Bronchial epithelial cell (primary cell): ENCODE measurements at regions not wholly inside any gene's neighbourhood (a gene's known extent, or its start where the extent isn't known, plus 50 kb on each side); places are given as distances from the start of the nearest gene placed in this dataset.

Source experiments
- DNase-seq: peaks from one replicate; pipeline ENCODE4 v3.0.0-alpha.2; 2010; ENCODE audit warnings: low read depth
- FAIRE-seq: peaks from 2 replicates; lab custom pipeline; 2011; peaks lifted over from hg19 to GRCh38; lab: Jason Lieb, UNC
- H3K27me3 ChIP-seq: 2 replicates; pipeline ENCODE4 v1.5.1; 2011; ENCODE audit warnings: low read length; ENCODE audit not compliant: control insufficient read depth, insufficient read depth
- H3K36me3 ChIP-seq: 2 replicates; pipeline ENCODE4 v1.5.1; 2011; ENCODE audit warnings: low read length; ENCODE audit not compliant: control insufficient read depth, insufficient read depth
- H3K4me3 ChIP-seq: 2 replicates; pipeline ENCODE4 v1.5.1; 2011; ENCODE audit warnings: mild to moderate bottlenecking, low read depth, low read length, control low read depth
- CTCF ChIP-seq: IDR thresholded peaks from 2 replicates; pipeline ENCODE4 v1.5.1; 2011; ENCODE audit warnings: mild to moderate bottlenecking, moderate library complexity, low read length, control low read depth, inconsistent platforms; ENCODE audit not compliant: insufficient read depth, severe bottlenecking

GRCh38 chr17:73770849-73771229 is 126.6 kb upstream of the SDK2 start:
- H3K27me3 ChIP-seq: peaks cover 3% of the 10 kb centered on the region
- no peak overlapping the region for H3K4me3 ChIP-seq
- no peak for FAIRE-seq

DNA sequence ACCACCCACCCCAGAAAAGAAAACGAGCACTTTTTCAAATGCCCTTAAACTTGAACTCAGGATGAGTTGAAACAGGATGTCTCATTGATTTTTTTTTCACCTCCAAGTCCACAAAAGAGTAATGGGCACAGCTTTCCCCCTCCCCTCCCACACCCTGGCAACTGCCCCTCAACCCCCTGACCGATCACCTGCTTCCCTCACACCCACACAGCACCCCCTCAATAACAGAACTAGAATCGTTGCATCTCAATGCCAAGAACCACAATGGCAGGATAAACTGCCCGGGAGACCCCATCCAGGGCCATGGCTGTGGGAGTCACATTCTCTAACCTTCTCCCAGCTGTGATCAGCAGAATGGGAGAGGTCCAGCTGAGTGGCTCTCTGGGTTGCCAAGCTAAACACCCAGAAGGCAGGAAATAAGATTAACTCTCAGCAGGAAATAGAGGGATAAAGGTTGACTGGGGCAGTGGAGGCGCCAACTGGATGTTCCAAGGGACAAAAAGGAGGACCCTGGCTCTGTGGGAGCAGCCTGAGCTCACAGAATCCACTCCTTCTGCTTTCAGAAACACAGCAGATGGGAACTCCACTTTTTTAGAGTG is 128.0 kb upstream of the SDK2 start:
- FAIRE-seq: no peak
- Histone ChIP-seq H3K36me3 (no peaks in the 10 kb centered on the region), H3K4me3 (no peak overlapping the region), H3K27me3 (peaks cover 3% of the 10 kb centered on the region)
- DNase-seq: no peak
- TF ChIP-seq CTCF: no peak

More at GRCh38 chr17:73770849-73771229, 126.6 kb upstream of the SDK2 start:
- DNase-seq: no peak
- no peaks in the 10 kb centered on the region for H3K36me3 ChIP-seq
- TF ChIP-seq CTCF: no peak

DNA sequence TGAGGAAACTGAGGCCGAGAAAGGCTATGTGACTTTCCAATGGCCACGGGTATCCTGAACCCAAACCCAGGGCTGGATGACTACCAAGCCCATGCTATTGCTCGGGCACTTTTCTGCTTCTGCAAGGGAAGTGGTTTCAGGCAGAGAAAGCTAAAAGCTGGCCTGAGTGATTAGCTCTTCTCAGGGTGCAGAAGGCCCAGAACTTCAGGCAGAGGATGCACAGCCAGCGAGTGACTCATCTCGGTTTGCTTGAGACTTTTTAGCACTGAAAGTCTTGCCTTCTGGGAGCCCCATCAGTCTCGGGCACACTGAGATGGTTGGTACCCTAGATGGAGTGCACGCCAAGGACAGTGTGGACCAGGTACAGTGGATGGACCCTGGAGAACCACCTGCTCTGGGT is 129.5 kb upstream of the SDK2 start:
- FAIRE-seq (no peak), DNase-seq (no peak)
- no peak overlapping the region for H3K4me3 ChIP-seq
- TF ChIP-seq CTCF: no peak
- H3K36me3 ChIP-seq: no peaks in the 10 kb centered on the region
- peaks cover 3% of the 10 kb centered on the region for H3K27me3 ChIP-seq

GRCh38 chr17:73774852-73775251 is 130.6 kb upstream of the SDK2 start:
- no peak for FAIRE-seq

DNA sequence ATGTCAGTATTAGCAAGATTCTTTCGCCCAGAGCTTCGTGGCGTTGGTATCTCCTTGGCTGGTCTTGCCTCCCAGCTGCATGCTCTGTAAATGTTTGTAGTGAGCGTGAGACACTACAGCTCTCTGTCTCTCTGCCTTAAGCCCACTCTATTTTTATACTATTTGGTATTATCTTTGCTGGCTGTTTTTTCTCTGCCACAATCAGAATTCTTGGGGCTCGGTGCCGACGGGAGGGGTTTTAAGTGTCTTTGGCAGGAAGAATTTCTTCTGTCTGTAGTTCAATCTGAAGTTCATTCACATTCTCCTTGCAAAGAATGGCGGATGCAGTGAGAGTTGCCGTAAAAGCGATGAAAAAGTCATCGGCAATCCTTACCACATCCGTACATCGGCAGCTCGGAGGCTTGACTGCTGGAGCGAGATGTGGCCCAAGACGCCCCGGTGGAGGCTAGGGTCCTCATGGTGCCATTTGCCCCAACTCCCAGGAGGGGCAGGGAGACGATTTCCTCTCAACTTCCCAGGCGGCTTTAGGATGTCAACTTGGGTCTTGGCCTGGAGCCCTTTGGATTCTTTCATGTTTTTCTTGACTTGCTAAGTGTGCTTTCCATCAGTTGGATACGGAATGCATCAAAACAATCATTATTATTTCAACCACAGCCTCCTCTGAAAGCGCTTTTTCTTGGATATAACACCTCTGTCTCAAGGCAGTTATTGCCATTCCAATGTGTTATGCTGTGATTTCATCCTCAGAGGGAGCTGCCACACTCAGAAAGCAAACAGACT is 132.3 kb upstream of the SDK2 start:
- Histone ChIP-seq H3K36me3 (no peaks in the 10 kb centered on the region), H3K27me3 (peaks cover 3% of the 10 kb centered on the region), H3K4me3 (no peak overlapping the region)
- no peak for FAIRE-seq
- DNase-seq: no peak
- no peak for TF ChIP-seq CTCF

More at GRCh38 chr17:73774852-73775251, 130.6 kb upstream of the SDK2 start:
- H3K36me3 ChIP-seq: no peaks in the 10 kb centered on the region
- TF ChIP-seq CTCF: no peak
- no peak for DNase-seq
- no peak overlapping the region for H3K4me3 ChIP-seq
- H3K27me3 ChIP-seq: peaks cover 3% of the 10 kb centered on the region
